SK-N-DZ (cell line): ENCODE measurements at regions not wholly inside any gene's neighbourhood (a gene's known extent, or its start where the extent isn't known, plus 50 kb on each side); places are given as distances from the start of the nearest gene placed in this dataset.
A peak's percentile ranks its signal among the peaks of the same experiment; 100 is the strongest.
"Not testable (repeated sequence)": the region's sequence is repeated elsewhere in the genome, so short reads cannot be mapped to it uniquely, and the experiment has no call there.

ENCODE experiments used
- DNase-seq: peaks from one replicate; pipeline ENCODE4 v3.0.0-alpha.2; 2015; ENCODE audit warnings: low spot score

DNA sequence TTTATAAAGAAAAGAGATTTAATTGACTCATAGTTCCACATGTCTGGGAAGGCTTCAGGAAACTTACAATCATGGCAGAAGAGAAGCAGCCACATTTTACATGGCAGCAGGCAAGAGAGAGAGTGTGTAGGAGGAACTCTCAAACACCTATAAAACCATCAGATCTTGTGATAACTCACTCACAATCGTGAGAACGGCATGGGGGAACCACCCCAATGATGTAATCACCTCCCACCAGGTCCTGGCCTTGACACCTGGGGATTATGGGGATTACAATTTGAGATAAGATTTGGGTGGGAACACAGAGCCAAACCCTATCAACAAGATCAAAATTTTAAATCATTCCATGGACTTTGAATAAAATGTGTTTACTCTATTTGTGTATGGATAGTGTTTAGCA is 575.6 kb downstream of the ADCYAP1 start:
- no peak for DNase-seq

DNA sequence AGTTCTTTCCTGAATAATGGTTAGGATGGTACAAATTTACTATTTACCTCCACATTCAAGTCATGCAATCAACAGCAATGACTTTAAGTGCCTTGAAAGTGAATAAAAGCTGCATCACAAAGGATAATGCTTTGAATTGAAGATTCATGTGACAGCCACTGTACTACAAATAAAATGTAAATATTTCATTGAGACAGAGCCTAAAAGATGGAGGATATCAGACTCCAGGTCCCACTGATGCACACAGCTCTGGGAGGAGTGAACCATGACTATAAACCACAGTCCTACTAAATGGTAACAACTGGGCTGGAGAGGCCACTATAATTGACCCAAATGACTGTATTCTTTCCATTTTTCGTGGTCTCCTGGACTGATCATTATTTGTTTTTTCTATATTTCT is 576.9 kb downstream of the ADCYAP1 start:
- DNase-seq: no peak

DNA sequence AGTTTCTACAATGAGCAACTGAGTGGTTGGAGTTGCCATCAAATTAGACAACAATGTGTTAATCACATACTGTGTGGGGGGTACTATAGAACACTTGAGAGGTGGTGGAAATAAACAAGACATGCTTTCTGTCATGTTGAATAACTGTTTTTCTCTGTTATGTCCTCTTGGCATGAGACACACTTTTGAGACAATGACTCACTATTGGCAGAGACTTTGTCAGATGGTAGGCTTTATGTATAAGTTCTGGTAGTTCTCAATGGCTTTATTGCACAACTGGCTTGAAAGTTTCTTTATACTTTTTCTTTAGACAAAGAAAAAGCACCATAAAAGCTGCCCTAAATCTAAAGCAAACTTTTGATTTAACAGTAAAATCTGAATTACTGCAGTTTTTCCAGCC is 578.7 kb downstream of the ADCYAP1 start:
- no peak for DNase-seq

DNA sequence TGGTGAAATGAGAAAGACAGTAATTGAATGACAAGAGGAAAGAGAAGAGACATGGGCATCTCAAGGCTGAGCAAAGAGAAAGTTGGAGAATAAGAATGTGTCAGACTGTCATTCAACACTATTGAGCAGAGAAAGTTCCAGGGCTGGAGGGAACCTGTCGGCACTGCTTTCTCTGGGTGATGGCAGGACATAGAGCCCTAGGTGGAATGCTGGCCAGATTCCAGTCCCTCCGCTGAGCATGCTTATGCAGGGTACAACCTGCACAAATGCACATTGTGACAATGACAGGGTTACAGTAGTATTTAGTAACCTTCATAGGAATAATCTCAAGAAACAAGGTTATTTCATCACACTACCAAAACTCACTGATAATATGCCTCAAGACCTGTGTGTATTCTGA is 582.8 kb downstream of the ADCYAP1 start:
- DNase-seq: no peak

DNA sequence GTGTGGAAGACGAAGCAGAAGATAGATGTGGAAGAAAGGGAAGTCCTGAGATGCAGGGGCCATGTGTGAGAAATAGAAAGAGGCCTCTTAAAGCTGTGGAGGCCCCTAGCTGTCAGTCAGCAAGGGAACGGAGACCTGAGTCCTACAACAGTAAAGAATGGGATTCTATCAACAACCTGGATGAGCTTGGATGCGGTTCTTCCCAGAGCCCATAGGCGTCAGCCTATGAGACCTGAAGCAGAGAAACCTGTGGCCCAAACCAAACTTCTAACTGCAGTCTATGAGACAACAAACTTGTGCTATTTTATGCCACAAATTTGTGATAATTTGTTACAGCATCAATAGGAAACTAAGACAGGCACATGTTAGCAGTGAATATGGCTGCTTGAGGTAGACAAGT is 583.7 kb downstream of the ADCYAP1 start:
- DNase-seq: no peak

DNA sequence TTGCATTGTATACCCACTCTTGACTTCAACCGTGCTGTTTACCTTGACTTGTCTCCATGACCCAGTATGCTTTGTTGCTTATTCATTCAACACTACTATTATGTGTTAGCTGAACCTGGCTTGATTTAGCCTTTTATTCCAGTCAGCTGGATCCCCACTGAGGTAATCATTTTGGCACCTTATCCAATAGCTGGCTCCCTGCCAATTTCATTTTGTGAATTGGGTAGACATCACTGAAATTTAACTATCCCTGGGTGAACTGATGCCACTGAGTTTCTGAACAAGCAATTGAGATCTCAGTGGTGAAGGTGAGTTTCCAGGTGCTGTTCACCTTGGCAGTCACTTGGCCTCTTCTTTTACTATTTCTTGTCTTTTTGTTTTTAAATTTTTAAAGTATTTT is 584.3 kb downstream of the ADCYAP1 start:
- DNase-seq: no peak

DNA sequence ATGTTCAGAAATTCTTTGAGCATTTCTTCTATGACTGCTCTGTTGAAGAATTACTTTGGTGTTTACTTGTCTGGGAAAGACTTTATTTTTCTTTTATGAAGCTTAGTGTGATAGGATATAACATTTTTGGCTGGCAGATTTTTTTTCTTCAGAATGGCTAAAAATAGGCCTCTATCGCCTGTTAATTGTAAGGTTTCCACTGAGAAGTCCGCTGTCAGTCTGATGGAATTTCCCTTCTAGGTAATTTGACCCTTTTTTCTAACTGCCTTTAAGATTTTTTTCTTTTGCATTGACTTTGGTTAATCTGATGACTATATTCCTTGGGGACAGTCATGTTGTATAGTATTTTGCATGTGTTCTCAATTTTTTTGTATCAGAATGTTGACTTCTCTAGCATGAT is 590.7 kb downstream of the ADCYAP1 start:
- DNase-seq: no peak

DNA sequence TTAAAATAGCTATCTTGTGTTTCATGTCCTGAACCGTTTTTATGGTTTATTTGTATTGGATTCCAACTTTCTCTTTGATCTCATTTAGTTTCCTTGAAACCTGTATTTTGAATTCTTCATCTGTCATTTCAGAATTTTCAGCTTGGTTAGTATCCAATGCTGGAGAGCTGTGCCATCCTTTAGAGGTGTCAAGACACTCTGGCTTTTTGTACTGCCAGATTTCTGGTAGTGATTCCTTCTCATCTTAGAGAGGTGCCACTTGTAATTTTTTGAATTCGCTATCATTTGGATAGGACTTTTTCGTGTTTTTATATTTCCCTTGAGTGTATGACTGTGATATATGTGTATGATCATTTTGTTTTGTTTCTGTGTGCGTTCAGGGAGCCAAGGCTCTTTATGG is 591.4 kb downstream of the ADCYAP1 start:
- DNase-seq: no peak

DNA sequence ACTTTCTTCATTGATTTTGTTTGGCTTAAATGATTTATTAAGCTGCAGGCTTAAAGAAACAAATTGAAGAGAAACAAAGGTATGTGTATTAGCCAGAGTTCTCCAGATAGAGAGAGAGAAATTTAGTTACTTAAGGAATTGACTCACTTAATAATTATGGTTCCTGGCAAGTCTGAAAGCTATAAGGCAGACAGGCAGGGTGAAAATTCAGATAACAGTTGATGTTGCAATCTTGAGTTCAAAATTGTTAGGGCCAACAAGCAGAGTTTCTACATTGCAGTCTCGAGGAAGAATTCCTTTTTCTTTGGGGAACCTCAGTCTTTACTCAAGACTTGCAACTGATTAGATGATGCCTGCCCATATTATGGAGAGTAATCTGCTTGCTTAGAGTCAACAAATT is 593.5 kb downstream of the ADCYAP1 start:
- DNase-seq: no peak

DNA sequence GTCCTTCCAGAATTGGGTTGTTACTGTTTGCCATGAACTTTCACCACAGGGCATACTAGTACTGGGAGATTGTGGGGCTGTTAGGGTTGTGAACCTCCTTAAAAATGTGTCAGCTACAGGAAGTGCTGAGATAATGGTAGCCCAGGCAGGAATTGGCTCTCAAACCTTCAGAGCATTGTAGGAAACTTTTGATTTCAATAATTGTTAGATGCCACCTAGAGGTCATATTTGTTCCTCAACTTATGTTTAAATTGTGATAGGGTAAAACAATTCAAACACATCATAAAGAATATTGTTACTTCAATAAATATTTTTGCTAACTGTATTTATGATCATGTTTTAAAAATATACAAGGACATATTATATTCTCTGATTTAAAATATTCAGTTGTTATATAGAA is 594.6 kb downstream of the ADCYAP1 start:
- no peak for DNase-seq

DNA sequence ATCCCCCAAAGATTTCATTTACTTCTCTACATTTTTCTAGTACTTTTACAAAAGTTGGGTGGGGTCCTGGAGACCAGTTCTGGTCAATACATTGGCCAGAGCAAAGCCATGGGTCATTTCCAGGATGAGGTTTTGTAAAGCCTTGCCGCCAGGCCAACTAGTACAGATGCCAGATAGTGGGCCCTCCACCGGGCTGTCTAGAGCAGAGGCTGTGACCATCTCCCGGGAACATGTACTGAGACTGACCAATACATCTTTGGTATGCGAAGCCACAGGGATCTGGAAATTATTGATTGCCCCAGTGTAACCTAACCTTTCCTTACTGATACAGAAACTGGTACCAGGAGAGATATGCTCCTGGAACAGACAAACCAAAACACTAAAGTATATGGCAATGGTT is 599.2 kb downstream of the ADCYAP1 start:
- no peak for DNase-seq

DNA sequence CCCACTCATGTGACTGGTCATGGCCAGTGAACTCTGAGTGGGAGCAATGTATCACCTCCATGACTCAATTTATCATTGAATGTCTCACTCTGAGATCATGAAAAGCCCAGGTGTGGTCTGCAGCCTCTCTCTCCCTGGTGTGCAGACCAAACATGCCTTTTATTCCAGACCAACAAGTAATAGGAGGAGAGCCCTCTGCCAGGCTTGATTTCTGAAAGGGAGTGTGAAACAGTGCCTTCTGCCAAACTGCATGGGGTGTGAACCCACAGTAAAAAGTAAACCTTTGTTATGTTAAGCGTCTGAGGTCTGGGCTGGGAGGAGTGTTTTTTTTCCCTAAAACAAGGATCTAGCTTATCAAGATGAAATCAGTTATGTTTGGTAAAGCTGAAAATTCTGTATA is 601.2 kb downstream of the ADCYAP1 start:
- DNase-seq: no peak

DNA sequence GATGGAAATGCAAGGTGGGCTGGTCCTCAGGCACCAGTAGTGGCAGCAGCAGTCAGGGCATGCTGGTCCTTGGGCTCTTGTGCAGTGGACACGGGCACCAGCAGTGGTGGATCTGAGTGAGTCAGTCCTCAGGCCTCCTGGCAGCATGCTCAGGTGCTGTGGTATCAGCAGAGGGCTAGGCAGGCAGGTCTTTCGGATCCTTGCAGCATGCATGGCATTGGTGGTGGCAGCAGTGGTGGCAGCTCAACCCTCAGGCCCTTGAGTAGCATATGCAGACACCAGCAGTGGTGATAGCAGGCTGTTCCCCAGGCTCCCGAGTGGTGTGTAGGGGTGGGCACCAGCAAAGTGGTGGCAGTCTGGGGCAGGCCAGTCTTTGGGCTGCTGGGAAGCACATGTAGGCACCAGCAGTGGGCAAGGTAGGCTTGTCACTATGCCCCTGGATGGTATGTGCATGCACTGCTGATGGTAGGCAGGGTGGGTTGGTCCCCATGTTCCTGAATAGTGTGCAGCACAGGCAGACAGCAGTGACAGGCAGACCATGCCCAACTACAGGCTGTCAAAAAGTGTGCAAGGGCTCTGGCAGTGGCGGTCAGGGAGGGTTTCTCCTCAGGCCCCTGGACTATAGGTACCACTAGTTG is 606.0 kb downstream of the ADCYAP1 start:
- no peak for DNase-seq

DNA sequence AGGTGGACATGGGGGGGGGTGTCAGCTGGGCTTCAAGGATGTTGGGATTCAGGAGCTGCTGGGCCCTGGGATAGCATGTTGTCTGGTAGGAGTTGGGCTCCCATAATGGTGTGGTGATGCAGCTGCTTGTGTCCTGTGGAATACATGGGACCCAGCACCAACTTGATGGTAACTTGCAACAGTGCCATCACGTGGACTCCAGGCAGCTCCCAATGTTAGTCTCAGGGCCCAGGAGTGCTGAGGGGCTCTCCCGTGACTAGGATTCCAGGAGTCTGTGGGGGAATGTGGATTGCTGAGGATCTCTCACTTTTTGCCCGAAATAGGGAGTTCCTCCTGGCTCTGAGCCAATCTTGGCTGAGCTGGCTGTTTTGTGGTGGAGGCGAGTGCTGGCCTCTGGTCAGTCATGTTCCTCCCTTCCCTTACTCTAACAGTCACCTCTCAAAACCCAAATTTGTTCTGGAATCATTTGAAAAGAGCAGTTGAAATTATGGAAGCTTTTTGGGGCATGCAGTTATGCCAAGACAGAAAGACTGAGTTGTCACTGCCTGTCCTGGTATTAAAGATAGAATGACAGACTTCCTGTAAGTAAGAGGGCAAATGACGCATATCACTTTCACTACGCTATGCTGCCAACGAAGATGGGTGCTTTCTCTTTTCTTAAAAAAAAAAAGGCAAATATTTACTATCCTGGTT is 607.1 kb downstream of the ADCYAP1 start:
- no peak for DNase-seq

DNA sequence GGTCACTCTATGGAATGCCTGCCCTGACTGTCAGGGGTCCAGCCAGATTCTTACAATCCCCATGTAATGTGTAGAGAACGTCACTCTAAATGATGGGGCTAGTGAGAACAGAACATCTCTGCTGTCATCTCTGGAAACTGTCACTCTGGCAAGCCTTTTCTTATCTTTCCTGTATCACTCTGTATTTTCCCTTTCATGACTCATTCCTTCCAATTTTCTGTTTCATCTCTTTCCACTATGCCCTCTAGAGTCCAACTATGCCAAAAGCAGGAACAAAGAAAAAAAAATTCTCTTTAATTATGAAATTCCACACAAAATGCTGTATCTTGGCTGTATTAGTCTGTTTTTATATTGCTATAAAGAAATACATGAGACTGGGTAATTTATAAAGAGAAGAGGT is 608.8 kb downstream of the ADCYAP1 start:
- DNase-seq: peak; percentile 83

DNA sequence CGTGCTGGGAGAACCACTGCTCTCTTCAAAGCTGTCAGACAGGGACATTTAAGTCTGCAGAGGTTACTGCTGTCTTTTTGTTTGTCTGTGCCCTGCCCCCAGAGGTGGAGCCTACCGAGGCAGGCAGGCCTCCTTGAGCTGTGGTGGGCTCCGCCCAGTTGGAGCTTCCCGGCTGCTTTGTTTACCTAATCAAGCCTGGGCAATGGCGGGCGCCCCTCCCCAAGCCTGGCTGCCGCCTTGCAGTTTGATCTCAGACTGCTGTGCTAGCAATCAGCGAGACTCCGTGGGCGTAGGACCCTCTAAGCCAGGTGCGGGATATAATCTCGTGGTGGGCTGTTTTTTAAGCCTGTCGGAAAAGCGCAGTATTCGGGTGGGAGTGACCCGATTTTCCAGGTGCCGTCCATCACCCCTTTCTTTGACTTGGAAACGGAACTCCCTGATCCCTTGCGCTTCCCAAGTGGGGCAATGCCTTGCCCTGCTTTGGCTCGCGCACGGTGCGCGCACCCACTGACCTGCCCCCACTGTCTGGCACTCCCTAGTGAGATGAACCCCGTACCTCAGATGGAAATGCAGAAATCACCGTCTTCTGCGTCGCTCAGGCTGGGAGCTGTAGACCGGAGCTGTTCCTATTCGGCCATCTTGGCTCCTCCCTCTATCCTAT is 617.0 kb downstream of the ADCYAP1 start:
- DNase-seq: not testable (repeated sequence)

DNA sequence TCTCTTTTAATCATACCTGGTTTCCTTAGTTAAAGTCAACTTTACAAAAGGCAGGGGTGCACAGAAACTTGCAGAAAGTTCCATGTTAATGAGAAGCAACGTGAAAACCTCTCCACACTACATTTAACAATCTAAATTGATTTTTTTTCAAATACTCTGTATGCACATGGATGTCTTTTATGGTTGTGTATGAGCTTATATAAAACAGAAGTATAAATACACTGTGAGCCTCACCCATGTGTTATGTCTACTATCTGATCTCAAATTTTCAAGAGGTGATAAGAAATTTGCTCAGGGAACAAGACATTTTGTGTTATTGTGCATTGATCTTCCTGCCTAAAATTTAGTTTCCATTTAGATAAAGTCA is 617.6 kb downstream of the ADCYAP1 start:
- no peak for DNase-seq

DNA sequence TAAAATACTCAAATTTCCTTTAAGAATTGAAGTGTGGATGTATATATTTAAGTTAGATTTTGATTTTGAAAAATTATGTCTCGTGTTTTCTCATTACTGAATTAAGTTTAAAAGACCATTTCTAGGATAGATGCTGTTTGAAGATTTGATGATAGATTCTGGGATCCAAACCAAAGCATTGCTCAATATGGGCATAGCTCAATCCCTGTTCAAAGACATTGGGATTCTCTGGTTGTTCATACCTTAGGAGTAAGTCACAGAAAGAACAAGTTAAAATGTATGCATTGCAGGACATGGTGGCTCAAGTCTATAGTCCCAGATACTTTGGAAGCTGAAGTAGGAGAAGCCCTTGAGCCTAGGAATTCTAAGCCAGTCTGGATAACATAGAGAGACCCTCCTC is 622.3 kb downstream of the ADCYAP1 start:
- DNase-seq: no peak

DNA sequence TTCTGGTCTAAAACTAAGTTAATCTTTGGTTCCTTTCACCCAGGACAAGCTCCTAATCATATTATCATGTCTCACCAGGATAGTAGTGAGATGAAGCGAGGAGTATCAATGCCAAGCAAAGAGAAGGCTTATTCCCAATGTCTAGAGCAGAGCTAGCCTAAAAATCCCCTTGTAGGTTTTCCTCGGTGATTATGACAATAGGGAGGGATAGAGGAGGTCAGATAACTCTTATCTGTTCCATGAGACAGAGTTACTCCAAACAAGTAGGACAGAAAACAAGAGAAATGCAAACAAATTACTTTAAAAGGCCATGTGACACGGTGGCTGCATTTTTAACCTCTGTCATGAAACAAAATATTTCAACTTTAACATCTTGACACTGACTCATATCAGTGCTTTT is 623.1 kb downstream of the ADCYAP1 start:
- no peak for DNase-seq

DNA sequence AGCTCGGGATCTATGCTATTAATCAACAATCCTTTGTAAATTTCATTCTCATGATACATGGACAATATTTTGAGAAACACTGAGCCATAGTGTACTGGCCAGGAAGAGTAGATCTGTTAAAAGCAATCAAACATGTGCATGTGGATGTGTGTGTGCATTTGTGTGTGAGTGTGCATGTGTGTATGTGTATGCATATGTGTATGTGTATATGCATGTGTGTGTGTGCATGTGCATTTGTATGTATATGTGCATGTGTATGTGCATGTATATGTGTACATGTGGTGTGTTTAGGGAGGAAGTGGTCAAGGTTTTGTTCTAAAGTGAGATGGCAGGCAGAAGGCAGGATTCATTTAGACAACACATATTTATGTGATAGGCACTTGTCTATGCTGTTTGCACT is 623.8 kb downstream of the ADCYAP1 start:
- no peak for DNase-seq

DNA sequence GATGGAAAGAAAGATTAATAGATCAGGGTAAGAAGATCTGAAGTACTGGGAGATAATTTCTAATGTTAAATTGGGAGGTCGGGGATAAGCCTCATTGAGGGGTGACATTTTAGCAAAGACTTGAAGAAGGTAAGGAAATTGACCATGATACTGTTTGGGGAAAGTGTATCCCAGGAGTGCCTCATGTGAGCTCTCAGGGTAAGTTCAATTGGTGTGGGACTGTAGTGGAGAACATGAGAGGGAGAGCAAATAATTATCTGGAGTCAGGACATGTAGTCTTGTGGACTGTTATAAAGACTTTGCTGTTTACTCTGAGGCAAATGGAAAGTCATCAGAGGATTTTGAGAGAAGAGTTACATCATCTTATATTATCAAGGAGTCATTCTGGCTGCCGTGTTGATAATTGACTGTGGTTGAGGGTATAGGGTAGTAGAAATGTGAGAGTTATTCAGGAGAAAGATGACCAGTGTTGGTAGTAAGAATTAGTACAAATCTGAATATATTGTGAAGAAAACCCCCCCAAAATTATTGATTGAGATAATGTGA is 624.4 kb downstream of the ADCYAP1 start:
- no peak for DNase-seq

DNA sequence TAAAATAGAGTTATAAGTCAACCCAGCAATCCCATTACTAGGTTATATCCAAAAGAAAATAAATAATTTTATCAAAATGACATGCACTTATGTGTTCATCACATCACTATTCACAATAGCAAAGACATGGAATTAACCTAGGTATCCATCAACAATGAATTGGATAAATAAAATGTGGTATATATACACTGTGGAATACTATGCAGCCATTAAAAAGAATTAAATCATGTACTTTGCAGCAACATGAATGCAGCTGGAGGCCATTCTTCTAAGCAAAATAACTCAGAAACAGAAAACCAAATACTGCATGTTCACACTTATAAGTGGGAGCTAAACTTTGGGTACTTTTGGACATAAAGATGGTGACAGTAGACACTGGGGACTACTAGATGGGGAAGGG is 626.0 kb downstream of the ADCYAP1 start:
- DNase-seq: no peak

DNA sequence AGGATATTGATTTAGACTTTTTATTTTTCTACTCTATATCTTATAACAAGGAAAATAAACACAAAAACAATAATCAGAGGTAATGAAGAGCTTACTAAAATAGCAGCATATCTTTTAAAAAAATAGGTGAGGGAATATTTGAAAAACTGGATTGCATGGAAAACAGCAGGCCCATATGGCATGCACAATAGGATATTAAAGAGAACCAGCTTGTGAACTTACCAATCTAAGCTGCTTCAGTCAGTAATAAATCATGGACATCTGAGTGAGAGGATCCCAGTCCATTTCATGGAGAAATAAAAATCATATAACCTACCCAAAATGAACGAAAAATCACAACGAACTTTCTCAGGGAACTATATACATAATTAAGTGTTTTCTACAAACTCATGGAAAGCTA is 634.6 kb downstream of the ADCYAP1 start:
- no peak for DNase-seq
